NCI-H2171 (cell line): ENCODE measurements at regions not wholly inside any gene's neighbourhood (a gene's known extent, or its start where the extent isn't known, plus 50 kb on each side); places are given as distances from the start of the nearest gene placed in this dataset.
"Not testable (repeated sequence)": the region's sequence is repeated elsewhere in the genome, so short reads cannot be mapped to it uniquely, and the experiment has no call there.

Experiments used
- DNase-seq: peaks from one replicate; lab custom pipeline; 2025; lab: John Stamatoyannopoulos, UW

DNA sequence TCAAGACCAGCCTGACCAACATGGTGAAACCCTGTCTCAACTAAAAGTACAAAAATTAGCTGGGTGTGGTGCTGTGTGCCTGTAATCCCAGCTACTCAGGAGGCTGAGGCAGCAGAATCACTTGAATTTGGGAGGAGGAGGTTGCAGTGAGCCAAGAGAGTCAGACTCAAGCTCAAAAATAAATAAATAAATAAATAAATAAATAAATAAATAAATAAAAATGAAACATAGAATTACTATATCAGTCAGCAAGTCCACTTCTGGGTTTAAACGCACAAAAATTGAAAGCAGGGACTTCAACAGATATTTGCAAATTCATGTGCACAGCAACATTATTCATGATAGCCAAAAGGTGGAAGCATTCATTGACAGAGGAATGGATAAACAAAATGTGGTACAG is 875.2 kb upstream of the ALG10B start:
- DNase-seq: not testable (repeated sequence)

DNA sequence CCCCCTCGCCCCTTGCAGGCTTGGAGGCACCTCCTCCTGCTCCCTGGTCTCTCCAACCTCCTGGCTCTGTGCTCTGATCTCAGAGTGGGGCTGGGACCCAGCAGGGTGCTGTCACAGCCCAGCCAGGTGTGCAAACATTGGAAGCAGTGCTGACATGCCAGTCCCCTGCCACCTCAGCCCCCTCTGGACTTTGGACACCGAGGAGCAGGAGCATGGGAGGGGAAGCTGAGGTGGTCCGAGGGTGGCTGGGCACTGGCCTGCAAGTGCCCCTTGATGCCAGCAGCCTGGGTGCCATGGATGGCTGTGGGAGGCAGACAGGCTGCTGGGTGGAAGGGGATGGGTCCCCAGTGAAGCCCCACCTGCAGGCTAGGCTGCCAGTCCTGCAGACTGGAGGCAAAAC is 860.9 kb upstream of the ALG10B start:
- not testable (repeated sequence) for DNase-seq

DNA sequence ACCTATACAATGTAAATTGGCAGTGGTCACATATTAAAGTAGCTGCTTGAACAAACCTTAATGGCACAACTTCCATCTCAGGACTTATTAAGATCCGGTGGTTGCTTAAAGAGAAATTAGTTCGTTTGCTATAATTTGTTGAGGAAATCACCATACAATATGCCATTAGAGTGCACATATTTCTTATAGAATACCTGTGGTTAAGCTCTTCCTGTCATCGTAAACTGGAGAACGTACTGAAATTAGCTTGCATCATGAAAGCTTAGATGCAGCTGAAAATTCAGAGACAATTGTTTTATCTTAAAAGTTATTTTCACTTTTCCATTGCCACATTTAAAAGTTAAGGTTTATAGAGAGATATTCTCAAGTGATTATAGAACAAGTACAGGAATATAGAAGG is 818.6 kb upstream of the ALG10B start:
- DNase-seq: not testable (repeated sequence)

DNA sequence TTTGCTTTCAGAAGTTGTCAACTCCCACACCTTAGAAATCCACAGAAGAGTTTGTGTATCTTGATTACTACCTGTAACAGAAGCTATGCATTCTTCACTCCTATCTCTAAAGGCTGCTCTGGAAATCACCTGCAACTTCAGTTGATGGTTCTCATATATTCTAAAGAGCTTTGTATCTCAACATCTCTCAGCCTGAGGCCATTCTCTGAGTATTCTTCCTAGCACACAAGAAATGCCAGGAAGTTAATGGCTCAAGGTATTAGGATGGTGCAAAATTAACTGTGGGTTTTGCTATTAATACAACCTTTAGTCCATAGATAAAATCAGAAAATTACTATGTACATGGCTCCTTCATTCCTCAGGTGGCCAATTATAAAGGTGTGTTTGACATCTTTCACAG is 806.3 kb upstream of the ALG10B start:
- not testable (repeated sequence) for DNase-seq

DNA sequence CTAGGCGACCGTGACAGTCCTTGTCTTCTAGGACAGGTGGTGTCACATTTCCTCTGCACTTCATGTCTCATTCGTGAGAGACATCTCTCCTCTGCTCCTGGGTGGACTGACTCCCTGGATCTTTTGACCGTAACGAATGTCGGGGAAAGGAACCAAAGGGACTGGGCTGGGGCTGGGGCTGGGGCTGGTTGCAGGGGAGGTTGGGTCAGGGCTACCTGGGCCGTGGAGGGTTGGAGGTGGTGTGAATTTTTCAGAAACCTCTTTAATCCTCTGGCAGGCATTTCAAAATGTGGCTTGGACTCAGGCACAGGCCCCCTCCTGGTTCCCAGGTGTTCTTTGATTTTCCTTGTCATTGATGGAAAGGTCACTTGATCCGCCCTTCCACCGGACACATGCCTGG is 776.0 kb upstream of the ALG10B start:
- DNase-seq: not testable (repeated sequence)

DNA sequence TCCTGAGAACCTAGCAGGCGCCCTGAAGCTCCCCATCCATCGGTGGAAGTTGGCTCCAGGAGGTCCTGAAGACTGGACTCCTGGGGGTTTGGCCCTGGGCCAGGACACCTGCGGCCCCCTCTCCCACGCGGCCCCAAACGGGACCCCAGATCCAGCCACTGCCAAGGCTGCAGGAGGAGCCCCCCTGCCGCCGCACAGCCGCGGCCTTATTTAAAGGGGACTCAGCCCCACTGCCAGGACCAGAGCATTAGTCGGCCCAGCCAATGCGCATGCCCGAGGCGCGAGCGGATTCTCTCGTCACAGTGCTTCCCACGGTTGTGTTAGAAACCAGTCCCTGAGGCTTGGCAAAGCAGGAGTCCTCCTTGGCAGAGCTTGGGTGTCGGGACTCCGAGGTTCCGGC is 775.2 kb upstream of the ALG10B start:
- DNase-seq: no peak

DNA sequence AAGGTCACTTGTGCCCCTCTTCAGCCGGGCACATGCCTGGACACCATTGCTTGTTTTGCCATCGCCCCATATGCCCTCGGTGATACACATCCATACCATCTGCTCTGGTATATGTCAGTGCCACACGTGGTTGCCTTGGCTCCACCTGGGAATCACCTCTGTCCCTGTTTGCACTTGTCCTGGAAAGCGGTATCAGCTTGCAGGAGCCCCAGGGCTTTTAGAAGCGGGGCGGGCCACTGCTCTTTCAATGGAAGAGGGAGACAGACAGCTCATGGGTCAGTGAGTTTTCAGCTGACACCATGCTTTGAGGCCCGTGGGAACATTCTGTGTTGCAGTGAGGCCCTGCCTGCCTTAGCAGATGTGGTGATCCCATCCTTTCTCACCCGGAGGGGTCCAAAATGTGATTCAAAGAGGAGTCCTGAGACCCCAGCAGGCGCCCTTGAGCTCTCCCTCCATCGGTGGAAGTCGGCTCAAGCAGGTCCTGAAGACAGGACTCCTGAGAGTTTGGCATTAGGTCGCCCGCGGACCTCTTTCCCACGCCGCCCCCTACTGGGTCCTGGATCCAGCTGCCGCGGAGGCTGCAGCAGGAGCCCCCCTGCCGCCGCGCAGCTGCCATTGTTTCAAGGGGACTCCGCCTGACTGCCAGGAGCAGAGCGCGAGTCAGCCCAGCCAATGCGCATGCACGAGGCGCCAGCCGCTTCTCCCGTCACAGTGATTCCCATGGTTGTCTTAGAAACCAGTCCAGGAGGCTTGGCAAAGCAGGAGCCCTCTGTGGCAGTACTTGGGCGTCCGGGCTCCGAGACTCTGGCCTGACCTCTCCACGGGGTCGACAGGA is 773.2 kb upstream of the ALG10B start:
- DNase-seq: peak; percentile 50

DNA sequence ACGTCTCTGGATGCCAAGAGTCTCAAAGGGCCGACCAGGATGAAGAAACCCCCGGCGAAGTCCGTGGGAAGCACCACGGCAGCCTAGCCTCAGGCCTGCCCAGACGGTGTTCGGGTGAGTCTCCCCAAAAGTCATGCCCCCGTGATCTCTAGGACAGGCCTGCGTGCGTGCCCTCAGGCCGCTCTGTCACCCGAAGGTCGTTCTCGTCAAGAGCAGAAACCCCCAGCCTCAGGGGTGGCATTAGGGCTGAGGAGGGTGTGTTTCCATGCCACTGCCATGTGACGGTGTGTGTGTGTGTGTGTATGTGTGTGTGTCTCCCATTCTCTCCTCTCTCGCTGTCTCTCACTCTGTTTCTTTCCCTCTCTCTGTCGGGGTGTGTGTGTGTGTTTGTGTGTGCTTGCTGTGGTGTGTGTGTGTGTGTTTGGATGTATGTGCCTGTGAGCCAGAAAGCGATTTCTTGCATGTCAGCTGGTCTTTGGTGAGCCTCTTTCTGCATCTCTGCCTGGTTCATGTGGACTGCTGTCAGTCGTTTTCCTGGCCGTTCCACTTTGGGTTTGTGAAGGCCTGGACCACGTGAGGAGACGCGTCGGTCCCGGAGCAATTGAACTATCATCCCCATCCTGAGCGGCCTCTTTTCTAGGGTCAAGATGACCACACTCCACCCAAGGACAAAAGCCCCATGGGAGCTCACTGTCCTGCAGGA is 772.5 kb upstream of the ALG10B start:
- no peak for DNase-seq

DNA sequence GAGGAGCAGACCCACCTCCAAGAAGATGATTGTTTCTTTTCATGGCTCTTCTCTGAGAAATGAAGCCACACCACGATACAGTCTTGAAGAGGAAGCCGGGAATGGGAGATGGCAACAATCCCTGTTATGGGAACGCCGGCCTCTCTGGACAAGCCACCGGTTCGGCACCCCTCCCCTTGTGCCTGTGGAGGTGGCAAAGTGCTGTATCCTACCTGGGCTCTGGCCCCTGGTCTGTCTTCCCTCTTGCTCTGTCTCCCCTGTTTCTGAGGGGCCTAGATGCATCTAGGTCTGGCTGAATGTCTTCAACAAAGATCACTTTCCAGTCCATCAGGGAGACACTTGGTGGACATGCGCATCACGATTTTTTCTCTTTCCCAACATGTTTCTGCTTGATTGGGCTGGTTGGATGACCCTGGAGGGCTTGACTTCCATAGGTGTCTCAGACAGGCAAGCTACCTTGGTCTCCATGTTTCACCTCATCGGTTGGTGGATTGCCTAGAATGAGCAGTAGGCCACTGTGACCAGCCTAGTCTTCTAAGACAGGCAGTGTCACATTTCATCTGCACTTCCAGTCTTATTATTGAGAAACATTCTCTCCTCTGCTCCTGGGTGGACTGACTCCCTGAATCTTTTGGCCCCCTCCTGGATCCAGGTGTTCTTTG is 771.8 kb upstream of the ALG10B start:
- not testable (repeated sequence) for DNase-seq

DNA sequence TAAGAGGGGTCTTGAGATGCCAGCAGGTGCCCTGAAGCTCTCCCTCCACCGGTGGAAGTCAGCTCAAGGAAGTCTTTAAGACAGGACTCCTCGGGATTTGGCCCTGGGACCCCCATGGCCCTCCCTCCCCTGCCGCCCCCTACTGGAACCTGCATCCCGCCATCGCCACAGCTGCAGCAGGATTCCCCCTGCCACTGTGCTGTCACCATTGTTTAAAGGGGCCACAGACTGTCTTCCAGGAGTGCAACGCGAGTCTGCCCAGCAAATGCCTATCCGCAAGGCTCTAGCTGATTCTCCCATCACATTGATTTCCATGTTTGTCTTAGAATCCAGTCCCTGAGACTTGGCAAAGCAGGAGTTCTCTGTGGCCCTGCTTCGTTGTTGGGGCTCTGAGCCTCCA is 770.8 kb upstream of the ALG10B start:
- no peak for DNase-seq

DNA sequence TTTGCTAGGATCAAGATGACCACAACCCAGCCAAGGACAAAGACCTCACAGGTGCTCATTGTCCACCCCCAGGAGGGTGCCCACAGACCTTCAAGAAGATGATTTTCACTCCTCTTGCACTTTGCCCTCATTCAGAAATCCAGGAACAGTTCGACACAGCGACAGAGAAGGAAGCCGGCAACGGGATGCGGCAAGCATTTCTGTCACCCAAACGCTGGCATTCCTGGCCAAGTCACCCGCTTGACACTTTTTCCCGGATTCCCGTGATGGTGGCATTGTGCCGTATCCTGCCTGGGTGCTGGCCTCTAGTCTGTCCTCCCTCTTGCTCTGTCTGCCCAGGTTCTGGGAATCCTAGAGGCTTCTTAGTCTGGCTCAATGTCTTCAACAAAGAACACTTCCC is 770.4 kb upstream of the ALG10B start:
- no peak for DNase-seq

DNA sequence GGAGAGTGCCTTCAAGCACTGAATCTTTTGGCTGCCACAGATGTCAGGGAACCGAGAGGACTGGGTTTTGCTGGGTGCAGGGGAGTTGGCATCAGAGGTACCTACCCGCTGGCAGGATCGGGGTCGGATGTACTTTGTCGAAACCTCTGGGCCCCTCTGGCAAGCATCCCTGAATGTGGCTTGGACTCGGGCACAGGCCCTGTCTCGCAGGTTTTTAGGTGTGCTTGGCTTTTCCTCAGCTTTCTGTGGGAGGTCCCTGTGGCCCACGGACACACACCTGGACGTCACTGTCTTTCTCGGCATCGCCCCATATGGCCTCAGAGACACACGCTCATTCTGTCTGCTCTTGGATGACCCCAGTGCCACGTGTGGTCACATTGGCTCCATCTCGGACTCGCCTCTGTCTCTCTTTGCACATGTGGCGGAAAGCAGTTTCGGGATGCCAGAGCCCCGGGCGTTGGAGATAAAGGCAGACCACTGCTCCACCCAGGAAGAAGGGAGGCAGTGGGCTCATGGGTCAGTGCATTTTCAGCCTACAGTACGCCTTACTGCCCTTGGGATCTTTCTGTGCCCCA is 769.6 kb upstream of the ALG10B start:
- no peak for DNase-seq

DNA sequence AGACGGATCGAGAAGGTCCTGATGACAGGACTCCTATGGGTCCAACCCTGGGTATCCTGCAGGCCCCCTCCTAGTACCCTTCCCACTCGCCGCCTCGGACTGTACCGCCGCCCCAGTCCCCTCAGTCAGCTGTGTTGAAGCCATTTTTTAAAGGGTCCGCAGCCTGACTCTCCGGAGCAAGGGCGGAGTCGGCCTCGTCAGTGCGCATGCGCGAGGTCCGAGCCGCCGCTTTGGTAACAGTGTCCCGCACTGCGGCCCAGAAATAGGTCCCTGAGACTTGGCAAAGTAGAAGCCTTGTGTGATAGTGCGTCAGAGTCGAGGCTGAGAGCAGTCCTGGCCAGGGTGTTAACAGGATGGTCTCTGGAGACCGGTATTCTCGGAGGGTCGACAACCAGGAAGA is 769.0 kb upstream of the ALG10B start:
- no peak for DNase-seq

DNA sequence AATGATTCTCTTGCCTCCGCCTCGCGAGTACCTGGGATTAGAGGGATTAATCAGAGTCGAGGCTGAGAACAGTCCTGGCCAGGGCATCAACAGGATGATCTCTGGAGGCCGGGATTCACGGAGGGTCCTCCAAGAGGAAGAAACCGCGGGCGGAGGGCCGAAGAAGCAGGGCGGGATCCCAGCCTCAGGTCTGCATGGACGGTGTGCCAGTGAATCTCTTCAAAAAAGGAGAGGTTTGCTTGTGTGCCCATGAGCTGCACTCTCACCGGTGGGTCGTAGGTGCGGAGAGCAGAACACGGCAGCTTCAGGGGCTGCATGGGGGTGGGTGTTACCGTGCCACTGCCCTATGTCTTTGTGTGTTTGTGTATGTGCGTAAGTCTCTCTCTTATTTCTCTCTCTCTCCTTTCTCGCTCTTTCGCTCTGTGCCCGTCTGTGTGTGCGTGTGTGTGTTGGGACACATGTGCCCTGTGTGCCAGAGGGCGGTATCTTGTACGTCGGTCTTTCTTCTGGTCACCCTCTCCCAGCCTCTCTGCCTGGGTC is 768.2 kb upstream of the ALG10B start:
- no peak for DNase-seq

DNA sequence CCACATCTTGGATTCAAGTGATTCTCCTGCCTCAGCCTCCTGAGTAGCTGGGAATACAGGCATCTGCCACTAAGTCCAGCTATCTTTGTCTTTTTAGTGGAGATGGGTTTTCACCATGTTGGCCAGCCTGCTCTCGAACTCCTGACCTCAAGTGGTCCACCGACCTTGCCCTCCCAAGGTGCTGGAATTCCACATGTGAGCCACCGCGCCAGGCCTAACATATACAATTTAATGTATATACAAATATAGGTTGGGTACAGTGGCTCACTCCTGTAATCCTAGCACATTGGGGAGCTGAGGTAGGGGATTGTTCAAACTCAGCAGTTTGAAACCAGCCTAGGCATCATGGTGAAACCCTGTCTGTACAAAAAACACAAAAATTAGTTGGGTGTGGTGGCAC is 759.6 kb upstream of the ALG10B start:
- not testable (repeated sequence) for DNase-seq

DNA sequence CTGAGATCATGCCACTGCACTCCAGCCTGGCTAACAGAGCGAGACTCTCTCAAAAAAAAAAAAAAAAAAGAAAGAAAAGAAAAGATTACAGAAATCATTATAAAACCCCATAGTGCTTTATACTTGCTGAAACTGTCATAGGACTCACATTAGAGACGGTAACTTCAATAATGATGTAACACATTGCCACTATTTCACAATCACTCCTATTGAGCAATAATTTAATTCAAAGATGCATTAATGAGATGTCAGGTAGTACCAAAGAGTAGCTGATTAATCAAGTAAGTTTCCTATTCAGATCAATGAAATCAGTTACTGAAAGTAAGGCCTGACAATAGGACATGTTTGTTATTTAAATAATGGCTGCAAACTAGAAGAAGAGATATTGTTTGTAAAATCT is 751.5 kb upstream of the ALG10B start:
- DNase-seq: no peak

DNA sequence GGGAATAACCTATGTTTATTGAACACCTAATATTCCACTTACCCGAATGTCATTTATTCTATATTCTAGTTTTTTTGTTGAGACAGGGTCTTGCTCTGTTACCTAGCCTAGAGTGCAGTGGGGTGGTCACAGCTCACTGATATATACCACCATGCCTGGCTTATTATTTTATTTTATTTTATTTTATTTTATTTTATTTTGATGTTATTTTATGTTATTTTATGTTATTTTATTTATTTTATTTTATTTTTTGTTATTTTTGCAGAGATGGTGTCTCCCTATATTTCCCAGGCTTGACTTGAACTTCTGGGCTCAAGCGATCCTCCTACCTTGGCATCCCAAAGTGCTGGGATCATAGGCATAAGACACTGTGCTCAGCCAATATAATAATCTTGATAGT is 746.0 kb upstream of the ALG10B start:
- not testable (repeated sequence) for DNase-seq
